HG02642 (cell line): ENCODE measurements at regions not wholly inside any gene's neighbourhood (a gene's known extent, or its start where the extent isn't known, plus 50 kb on each side); places are given as distances from the start of the nearest gene placed in this dataset.
"Not testable (repeated sequence)": the region's sequence is repeated elsewhere in the genome, so short reads cannot be mapped to it uniquely, and the experiment has no call there.

Experiments
- ATAC-seq: cut with Tn5 transposase; IDR thresholded peaks from one replicate; pipeline ENCODE4 v1.9.1; 2021; ENCODE audit warnings: mild to moderate bottlenecking; ENCODE audit not compliant: unreplicated experiment, poor library complexity

GRCh38 chr1:189657715-189658114, 819.9 kb downstream of the BRINP3 start:
- ATAC-seq, result no peak

GRCh38 chr1:189658381-189658780, 819.3 kb downstream of the BRINP3 start:
- no peak for ATAC-seq

GRCh38 chr1:189659731-189660130, 817.9 kb downstream of the BRINP3 start:
- ATAC-seq, result no peak

GRCh38 chr1:189662190-189662589, 815.5 kb downstream of the BRINP3 start:
- no peak for ATAC-seq

- ATAC-seq, result no peak
These were observed 807.8 kb downstream of the BRINP3 start for GRCh38 chr1:189669846-189670245.

- ATAC-seq, result no peak
These were observed 804.4 kb downstream of the BRINP3 start for GRCh38 chr1:189673217-189673616.

GRCh38 chr1:189675712-189676244, 801.9 kb downstream of the BRINP3 start:
- no peak for ATAC-seq

- no peak for ATAC-seq
These were observed 798.9 kb downstream of the BRINP3 start for GRCh38 chr1:189678779-189679178.

- peak; percentile 69 for ATAC-seq
These were observed 796.3 kb downstream of the BRINP3 start for GRCh38 chr1:189681252-189681919.

GRCh38 chr1:189682591-189682990, 795.1 kb downstream of the BRINP3 start:
- ATAC-seq, result no peak

GRCh38 chr1:189686288-189686687, 791.4 kb downstream of the BRINP3 start:
- ATAC-seq, result no peak

GRCh38 chr1:189693140-189693539, 784.5 kb downstream of the BRINP3 start:
- no peak for ATAC-seq

GRCh38 chr1:189696297-189696696, 781.4 kb downstream of the BRINP3 start:
- ATAC-seq, result no peak

- ATAC-seq, result no peak
These were observed 780.6 kb downstream of the BRINP3 start for GRCh38 chr1:189697113-189697512.

GRCh38 chr1:189701606-189702005, 776.1 kb downstream of the BRINP3 start:
- ATAC-seq, result no peak

- no peak for ATAC-seq
These were observed 771.1 kb downstream of the BRINP3 start for GRCh38 chr1:189706594-189706993.

- ATAC-seq, result no peak
These were observed 769.0 kb downstream of the BRINP3 start for GRCh38 chr1:189708674-189709073.

- ATAC-seq, result not testable (repeated sequence)
These were observed 759.4 kb downstream of the BRINP3 start for GRCh38 chr1:189718147-189718795.

- ATAC-seq, result no peak
These were observed 750.9 kb downstream of the BRINP3 start for GRCh38 chr1:189726806-189727205.

- no peak for ATAC-seq
These were observed 726.4 kb downstream of the BRINP3 start for GRCh38 chr1:189751311-189751710.

GRCh38 chr1:189752461-189752995, 725.1 kb downstream of the BRINP3 start:
- ATAC-seq, result no peak
